ENCODE measurements at regions not wholly inside any gene's neighbourhood (a gene's known extent, or its start where the extent isn't known, plus 50 kb on each side); places are given as distances from the start of the nearest gene placed in this dataset.
A peak's percentile ranks its signal among the peaks of the same experiment; 100 is the strongest.

- no peak overlapping the region for H3K4me2 ChIP-seq (ENCODE audit: control insufficient read depth, extremely low read depth, insufficient read depth, low read depth, low read length)
- no peak overlapping the region for H2AFZ ChIP-seq (ENCODE audit: control insufficient read depth, low read length)
- no peaks in the 10 kb centered on the region for H3K9me1 ChIP-seq (ENCODE audit: control insufficient read depth, extremely low read depth, insufficient read depth, low read length)
- no peak overlapping the region for H3K27ac ChIP-seq (ENCODE audit: control insufficient read depth, insufficient read depth, low read length)
- H3K36me3 ChIP-seq (ENCODE audit: control insufficient read depth in 2 of 2, extremely low read depth in 1 of 2, insufficient read depth in 2 of 2, low read length in 2 of 2), result no peaks in the 10 kb centered on the region
- dilution Hi-C loops (cut with MboI; ENCODE audit: extremely low pct_ligation_motif_present, low sequenced_read_pairs), result no loop called here
- H3K79me2 ChIP-seq (ENCODE audit: control insufficient read depth, insufficient read depth, low read length), result no peaks in the 10 kb centered on the region
- no peak overlapping the region for H3K9ac ChIP-seq (ENCODE audit: control insufficient read depth, extremely low read depth, insufficient read depth, low read length)
- no peak for DNase-seq (ENCODE audit: low read depth, low spot score)
- no peaks in the 10 kb centered on the region for H3K27me3 ChIP-seq (ENCODE audit: control insufficient read depth, extremely low read depth, insufficient read depth, low read length)
- H3K4me3 ChIP-seq (ENCODE audit: control insufficient read depth in 2 of 3, extremely low read depth in 1 of 3, insufficient read depth in 2 of 3, low read depth in 1 of 3, low read length in 3 of 3), result no peak overlapping the region
- TF ChIP-seq, protein P1, sequence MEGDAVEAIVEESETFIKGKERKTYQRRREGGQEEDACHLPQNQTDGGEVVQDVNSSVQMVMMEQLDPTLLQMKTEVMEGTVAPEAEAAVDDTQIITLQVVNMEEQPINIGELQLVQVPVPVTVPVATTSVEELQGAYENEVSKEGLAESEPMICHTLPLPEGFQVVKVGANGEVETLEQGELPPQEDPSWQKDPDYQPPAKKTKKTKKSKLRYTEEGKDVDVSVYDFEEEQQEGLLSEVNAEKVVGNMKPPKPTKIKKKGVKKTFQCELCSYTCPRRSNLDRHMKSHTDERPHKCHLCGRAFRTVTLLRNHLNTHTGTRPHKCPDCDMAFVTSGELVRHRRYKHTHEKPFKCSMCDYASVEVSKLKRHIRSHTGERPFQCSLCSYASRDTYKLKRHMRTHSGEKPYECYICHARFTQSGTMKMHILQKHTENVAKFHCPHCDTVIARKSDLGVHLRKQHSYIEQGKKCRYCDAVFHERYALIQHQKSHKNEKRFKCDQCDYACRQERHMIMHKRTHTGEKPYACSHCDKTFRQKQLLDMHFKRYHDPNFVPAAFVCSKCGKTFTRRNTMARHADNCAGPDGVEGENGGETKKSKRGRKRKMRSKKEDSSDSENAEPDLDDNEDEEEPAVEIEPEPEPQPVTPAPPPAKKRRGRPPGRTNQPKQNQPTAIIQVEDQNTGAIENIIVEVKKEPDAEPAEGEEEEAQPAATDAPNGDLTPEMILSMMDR (optimal IDR thresholded peaks at IDR 0.05 in 1 of 3, IDR thresholded peaks at IDR 0.05 in 1 of 3, conservative IDR thresholded peaks at IDR 0.05 in 1 of 3; ENCODE audit: extremely low read depth in 1 of 3, insufficient read depth in 2 of 3, low read length in 3 of 3), result no peak
- TF ChIP-seq EZH2 (IDR thresholded peaks at IDR 0.05; ENCODE audit: low read length), result no peak
- H3K9me3 ChIP-seq (ENCODE audit: control insufficient read depth, low read depth, low read length), result no peaks in the 10 kb centered on the region
- FAIRE-seq, result no peak
- H4K20me1 ChIP-seq (ENCODE audit: control insufficient read depth, extremely low read depth, insufficient read depth, low read length), result no peaks in the 10 kb centered on the region
- H3K4me1 ChIP-seq (ENCODE audit: control insufficient read depth, extremely low read depth, insufficient read depth, low read length), result peaks cover 31% of the 10 kb centered on the region
These were observed 90.2 kb upstream of the SMNDC1 start for GRCh38 chr10:110394898-110395297.

GRCh38 chr10:110395350-110396283 lies 90.9 kb upstream of the SMNDC1 start:
- no peak for FAIRE-seq
- dilution Hi-C loops (cut with MboI; ENCODE audit: extremely low pct_ligation_motif_present, low sequenced_read_pairs), result no loop called here
- Histone ChIP-seq H3K9me3 (ENCODE audit: control insufficient read depth, low read depth, low read length) (no peaks in the 10 kb centered on the region), H3K79me2 (ENCODE audit: control insufficient read depth, insufficient read depth, low read length) (no peaks in the 10 kb centered on the region), H3K9ac (ENCODE audit: control insufficient read depth, extremely low read depth, insufficient read depth, low read length) (no peak overlapping the region), H3K27me3 (ENCODE audit: control insufficient read depth, extremely low read depth, insufficient read depth, low read length) (no peaks in the 10 kb centered on the region), H3K4me1 (ENCODE audit: control insufficient read depth, extremely low read depth, insufficient read depth, low read length) (peaks cover 38% of the 10 kb centered on the region), H3K27ac (ENCODE audit: control insufficient read depth, insufficient read depth, low read length) (peak overlapping the region; percentile 4), H3K36me3 (ENCODE audit: control insufficient read depth in 2 of 2, extremely low read depth in 1 of 2, insufficient read depth in 2 of 2, low read length in 2 of 2) (no peaks in the 10 kb centered on the region), H3K4me2 (ENCODE audit: control insufficient read depth, extremely low read depth, insufficient read depth, low read depth, low read length) (no peak overlapping the region), H3K9me1 (ENCODE audit: control insufficient read depth, extremely low read depth, insufficient read depth, low read length) (no peaks in the 10 kb centered on the region), H4K20me1 (ENCODE audit: control insufficient read depth, extremely low read depth, insufficient read depth, low read length) (no peaks in the 10 kb centered on the region), H2AFZ (ENCODE audit: control insufficient read depth, low read length) (no peak overlapping the region), H3K4me3 (ENCODE audit: control insufficient read depth in 2 of 3, extremely low read depth in 1 of 3, insufficient read depth in 2 of 3, low read depth in 1 of 3, low read length in 3 of 3) (no peak overlapping the region)
- TF ChIP-seq, protein P1 (optimal IDR thresholded peaks at IDR 0.05 in 1 of 3, IDR thresholded peaks at IDR 0.05 in 1 of 3, conservative IDR thresholded peaks at IDR 0.05 in 1 of 3; ENCODE audit: extremely low read depth in 1 of 3, insufficient read depth in 2 of 3, low read length in 3 of 3), result no peak
- no peak for TF ChIP-seq EZH2 (IDR thresholded peaks at IDR 0.05; ENCODE audit: low read length)
- DNase-seq (ENCODE audit: low read depth, low spot score), result no peak

All from keratinocyte (primary cell).